ENCODE measurements at regions not wholly inside any gene's neighbourhood (a gene's known extent, or its start where the extent isn't known, plus 50 kb on each side); places are given as distances from the start of the nearest gene placed in this dataset.

GRCh38 chr12:60345442-60345841 lies 749.6 kb downstream of the SLC16A7 start:
- RAD21 ChIA-PET (ENCODE audit: low non-redundant PET in 1 of 2, low total read pairs in 2 of 2, uncharacterized antibody in 2 of 2, unreplicated experiment in 2 of 2): no interaction called here
- POLR2A ChIA-PET: no interaction called here
- Histone ChIP-seq H3K4me2 (ENCODE audit: low read length) (no peak overlapping the region), H3K9ac (ENCODE audit: low read length) (no peak overlapping the region), H3K4me1 (ENCODE audit: control insufficient read depth in 1 of 2, insufficient read depth in 2 of 2, low read length in 2 of 2) (no peaks in the 10 kb centered on the region), H2AFZ (ENCODE audit: low read depth, low read length, poor library complexity, severe bottlenecking) (no peak overlapping the region), H3K27ac (ENCODE audit: low read depth, low read length) (no peak overlapping the region), H3K4me3 (replicated peaks in 1 of 2; ENCODE audit: low read depth in 1 of 2, low read length in 2 of 2) (no peak overlapping the region), H3K27me3 (ENCODE audit: insufficient read depth, low read length) (no peaks in the 10 kb centered on the region), H3K36me3 (ENCODE audit: control insufficient read depth in 1 of 2, insufficient read depth in 2 of 2, low read length in 2 of 2) (no peaks in the 10 kb centered on the region), H3K79me2 (ENCODE audit: insufficient read depth, low read length) (no peaks in the 10 kb centered on the region), H3K9me2 (ENCODE audit: insufficient read depth) (peaks cover 3% of the 10 kb centered on the region; the same call in 1 of the 2 replicates), H3K9me3 (ENCODE audit: control insufficient read depth in 1 of 2, insufficient read depth in 1 of 2, low read depth in 1 of 2, low read length in 2 of 2) (no peaks in the 10 kb centered on the region), H4K20me1 (ENCODE audit: insufficient read depth) (no peaks in the 10 kb centered on the region)
- intact Hi-C loops (cut with micrococcal nuclease): no loop called here
- TF ChIP-seq, protein P1, sequence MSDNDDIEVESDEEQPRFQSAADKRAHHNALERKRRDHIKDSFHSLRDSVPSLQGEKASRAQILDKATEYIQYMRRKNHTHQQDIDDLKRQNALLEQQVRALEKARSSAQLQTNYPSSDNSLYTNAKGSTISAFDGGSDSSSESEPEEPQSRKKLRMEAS (IDR thresholded peaks at IDR 0.05): no peak
- TF ChIP-seq, protein P2, sequence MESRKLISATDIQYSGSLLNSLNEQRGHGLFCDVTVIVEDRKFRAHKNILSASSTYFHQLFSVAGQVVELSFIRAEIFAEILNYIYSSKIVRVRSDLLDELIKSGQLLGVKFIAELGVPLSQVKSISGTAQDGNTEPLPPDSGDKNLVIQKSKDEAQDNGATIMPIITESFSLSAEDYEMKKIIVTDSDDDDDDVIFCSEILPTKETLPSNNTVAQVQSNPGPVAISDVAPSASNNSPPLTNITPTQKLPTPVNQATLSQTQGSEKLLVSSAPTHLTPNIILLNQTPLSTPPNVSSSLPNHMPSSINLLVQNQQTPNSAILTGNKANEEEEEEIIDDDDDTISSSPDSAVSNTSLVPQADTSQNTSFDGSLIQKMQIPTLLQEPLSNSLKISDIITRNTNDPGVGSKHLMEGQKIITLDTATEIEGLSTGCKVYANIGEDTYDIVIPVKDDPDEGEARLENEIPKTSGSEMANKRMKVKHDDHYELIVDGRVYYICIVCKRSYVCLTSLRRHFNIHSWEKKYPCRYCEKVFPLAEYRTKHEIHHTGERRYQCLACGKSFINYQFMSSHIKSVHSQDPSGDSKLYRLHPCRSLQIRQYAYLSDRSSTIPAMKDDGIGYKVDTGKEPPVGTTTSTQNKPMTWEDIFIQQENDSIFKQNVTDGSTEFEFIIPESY (IDR thresholded peaks at IDR 0.05; ENCODE audit: extremely low read depth, insufficient replicate concordance, low read length): no peak
- TF ChIP-seq ZFX (IDR thresholded peaks at IDR 0.05) (no peak), SRF (IDR thresholded peaks at IDR 0.05; ENCODE audit: low read depth) (no peak), POLR2AphosphoS5 (IDR thresholded peaks at IDR 0.05; ENCODE audit: low read depth, low read length) (no peak), ZNF274 (IDR thresholded peaks at IDR 0.05; ENCODE audit: low read depth, low read length) (no peak), ELF1 (IDR thresholded peaks at IDR 0.05; ENCODE audit: borderline replicate concordance, low read depth) (no peak), JUND (IDR thresholded peaks at IDR 0.05) (no peak), CTCF (IDR thresholded peaks at IDR 0.05 in 2 of 3, conservative IDR thresholded peaks at IDR 0.05 in 1 of 3; ENCODE audit: borderline replicate concordance in 1 of 3, insufficient read depth in 1 of 3, low read depth in 2 of 3, low read length in 2 of 3) (no peak), EZH2phosphoT487 (IDR thresholded peaks at IDR 0.05; ENCODE audit: borderline replicate concordance) (no peak), YY1 (IDR thresholded peaks at IDR 0.05; ENCODE audit: extremely low read depth, insufficient replicate concordance, low read depth, low read length) (no peak), FOSL1 (IDR thresholded peaks at IDR 0.05; ENCODE audit: low read depth) (no peak), EGR1 (IDR thresholded peaks at IDR 0.05; ENCODE audit: low read depth) (no peak), RAD21 (IDR thresholded peaks at IDR 0.05; ENCODE audit: low read depth) (no peak), CBX3 (IDR thresholded peaks at IDR 0.05; ENCODE audit: low read depth) (no peak), EZH2 (IDR thresholded peaks at IDR 0.05) (no peak)
- BruUV-seq (replicated peaks): no TSS peak
- DNase-seq (ENCODE audit: low read depth, low spot score) (no peak), ATAC-seq (no peak)
- CTCF ChIA-PET: no interaction called here
